ENCODE measurements at regions not wholly inside any gene's neighbourhood (a gene's known extent, or its start where the extent isn't known, plus 50 kb on each side); places are given as distances from the start of the nearest gene placed in this dataset.

- no peak for DNase-seq (ENCODE audit: low read depth)
- no peak overlapping the region for H3K4me3 ChIP-seq (ENCODE audit: low read depth, low read length)
- TF ChIP-seq, protein P1, sequence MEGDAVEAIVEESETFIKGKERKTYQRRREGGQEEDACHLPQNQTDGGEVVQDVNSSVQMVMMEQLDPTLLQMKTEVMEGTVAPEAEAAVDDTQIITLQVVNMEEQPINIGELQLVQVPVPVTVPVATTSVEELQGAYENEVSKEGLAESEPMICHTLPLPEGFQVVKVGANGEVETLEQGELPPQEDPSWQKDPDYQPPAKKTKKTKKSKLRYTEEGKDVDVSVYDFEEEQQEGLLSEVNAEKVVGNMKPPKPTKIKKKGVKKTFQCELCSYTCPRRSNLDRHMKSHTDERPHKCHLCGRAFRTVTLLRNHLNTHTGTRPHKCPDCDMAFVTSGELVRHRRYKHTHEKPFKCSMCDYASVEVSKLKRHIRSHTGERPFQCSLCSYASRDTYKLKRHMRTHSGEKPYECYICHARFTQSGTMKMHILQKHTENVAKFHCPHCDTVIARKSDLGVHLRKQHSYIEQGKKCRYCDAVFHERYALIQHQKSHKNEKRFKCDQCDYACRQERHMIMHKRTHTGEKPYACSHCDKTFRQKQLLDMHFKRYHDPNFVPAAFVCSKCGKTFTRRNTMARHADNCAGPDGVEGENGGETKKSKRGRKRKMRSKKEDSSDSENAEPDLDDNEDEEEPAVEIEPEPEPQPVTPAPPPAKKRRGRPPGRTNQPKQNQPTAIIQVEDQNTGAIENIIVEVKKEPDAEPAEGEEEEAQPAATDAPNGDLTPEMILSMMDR (IDR thresholded peaks at IDR 0.05; ENCODE audit: insufficient read depth, low read depth, low read length, missing control alignments) = no peak
Observed at GRCh38 chr12:90166012-90166411, 457.4 kb upstream of the ATP2B1 start.

DNA sequence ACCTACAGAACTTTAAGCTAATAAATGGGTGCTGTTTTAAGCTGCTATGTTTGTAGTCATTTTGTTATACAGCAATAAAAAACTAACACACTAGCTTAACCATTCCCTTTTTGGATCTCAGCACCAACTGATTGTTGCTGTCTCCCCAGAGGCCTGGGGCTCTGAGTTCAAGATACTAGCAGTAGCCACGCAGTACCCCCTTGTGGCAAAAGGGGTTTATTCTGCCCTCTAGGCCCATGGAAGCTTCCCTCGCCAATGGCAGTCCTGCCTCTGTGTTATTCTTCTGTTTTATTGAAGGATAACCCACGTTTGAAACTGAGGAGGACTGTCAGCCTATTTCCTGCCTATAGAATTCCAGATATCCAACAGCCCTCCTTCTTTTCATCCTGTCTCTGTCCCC, 455.3 kb upstream of the ATP2B1 start:
- DNase-seq (ENCODE audit: low read depth) = peak; percentile 13
- no peak overlapping the region for H3K4me3 ChIP-seq (ENCODE audit: low read depth, low read length)
- TF ChIP-seq, protein P1 (IDR thresholded peaks at IDR 0.05; ENCODE audit: insufficient read depth, low read depth, low read length, missing control alignments) = peak; percentile 4

- no peak overlapping the region for H3K4me3 ChIP-seq (ENCODE audit: low read depth, low read length)
- TF ChIP-seq, protein P1 (IDR thresholded peaks at IDR 0.05; ENCODE audit: insufficient read depth, low read depth, low read length, missing control alignments) = no peak
- DNase-seq (ENCODE audit: low read depth) = peak; percentile 35
Observed at GRCh38 chr12:90153827-90154226, 445.2 kb upstream of the ATP2B1 start.

DNA sequence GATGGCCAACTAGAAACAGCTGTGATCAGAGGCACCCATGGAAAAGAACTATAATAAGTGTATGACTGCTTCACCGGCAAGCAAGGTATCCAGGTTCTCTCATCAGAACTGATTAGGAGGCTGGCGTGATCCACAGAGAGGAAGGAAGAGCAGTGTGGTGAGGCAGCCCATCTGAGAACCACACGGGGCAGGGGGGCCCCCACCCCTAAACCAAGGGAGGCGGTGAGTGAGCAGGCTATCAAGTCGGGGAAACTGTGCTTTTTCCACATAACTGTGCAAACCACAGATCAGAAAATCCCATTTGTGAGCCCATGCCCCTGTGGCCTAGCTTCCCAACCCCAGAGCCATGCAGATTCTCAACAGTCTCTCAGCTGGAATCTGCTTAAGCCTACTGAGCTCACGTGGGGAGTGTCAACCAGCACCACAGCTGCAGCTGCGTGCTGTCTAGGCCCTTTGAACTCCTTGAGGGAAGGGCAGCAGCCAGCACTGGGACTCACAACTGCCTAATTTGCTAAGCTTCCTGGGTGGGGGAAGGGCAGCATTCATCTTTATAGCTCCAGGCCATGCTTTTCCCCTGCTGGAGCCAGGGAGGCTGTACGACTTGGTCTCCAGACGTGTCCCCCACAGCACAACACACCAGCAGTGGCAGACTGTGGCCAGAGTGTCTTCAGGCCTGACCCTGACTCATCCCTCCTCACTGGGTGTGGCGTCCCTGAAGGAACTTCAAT, 444.4 kb upstream of the ATP2B1 start:
- no peak overlapping the region for H3K4me3 ChIP-seq (ENCODE audit: low read depth, low read length)
- TF ChIP-seq, protein P1 (IDR thresholded peaks at IDR 0.05; ENCODE audit: insufficient read depth, low read depth, low read length, missing control alignments) = no peak
- DNase-seq (ENCODE audit: low read depth) = peak; percentile 15

DNA sequence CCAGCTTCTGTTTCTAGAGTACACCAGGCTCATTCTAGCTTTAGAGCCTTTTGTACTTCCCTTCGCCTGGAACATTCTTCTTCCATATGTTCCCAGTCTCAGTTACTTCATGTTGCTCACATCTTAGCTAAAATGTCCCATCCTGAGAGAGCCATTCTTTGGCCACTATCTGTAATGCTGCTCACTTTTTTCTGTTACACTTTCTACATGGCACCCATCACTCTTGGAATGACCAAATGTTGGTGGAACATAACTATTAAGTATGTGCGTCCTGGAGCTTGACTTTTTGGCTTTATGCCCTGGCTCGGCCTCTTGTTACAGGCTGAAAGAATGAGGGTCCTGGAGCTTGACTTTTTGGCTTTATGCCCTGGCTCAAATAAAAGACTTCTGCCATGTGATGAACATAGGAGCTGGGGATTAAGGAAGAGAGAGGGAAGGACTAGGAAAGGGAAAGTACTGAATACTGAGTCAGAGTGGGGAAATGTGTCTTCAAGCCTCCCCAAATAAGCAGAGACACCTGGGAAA, 442.9 kb upstream of the ATP2B1 start:
- TF ChIP-seq, protein P1 (IDR thresholded peaks at IDR 0.05; ENCODE audit: insufficient read depth, low read depth, low read length, missing control alignments) = no peak
- H3K4me3 ChIP-seq (ENCODE audit: low read depth, low read length) = no peak overlapping the region
- no peak for DNase-seq (ENCODE audit: low read depth)

DNA sequence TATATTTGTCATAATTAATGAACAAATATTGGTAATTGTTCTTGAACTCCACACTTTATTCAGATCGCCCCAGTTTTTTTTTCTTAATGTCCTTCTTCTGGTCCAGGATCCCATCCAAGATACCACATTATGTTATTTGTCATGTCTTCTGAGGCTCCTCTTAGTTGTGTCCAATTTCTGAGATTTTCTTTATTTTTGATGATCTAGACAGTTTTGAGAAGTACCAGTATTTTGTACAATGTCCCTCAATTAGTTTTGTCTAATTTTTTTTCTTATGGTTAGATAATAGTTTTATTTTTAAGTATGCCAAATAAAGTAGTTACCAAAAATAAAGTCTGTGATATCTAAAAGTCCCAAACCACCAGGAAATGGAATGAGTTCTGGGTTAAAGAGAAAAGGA, 440.8 kb upstream of the ATP2B1 start:
- DNase-seq (ENCODE audit: low read depth) = no peak
- H3K4me3 ChIP-seq (ENCODE audit: low read depth, low read length) = no peak overlapping the region
- TF ChIP-seq, protein P1 (IDR thresholded peaks at IDR 0.05; ENCODE audit: insufficient read depth, low read depth, low read length, missing control alignments) = no peak
